CD1c-positive myeloid dendritic cell (primary cell): ENCODE measurements at regions not wholly inside any gene's neighbourhood (a gene's known extent, or its start where the extent isn't known, plus 50 kb on each side); places are given as distances from the start of the nearest gene placed in this dataset.
"Not testable (repeated sequence)": the region's sequence is repeated elsewhere in the genome, so short reads cannot be mapped to it uniquely, and the experiment has no call there.

ENCODE experiments used
- DNase-seq: peaks from one replicate; pipeline ENCODE4 v3.0.0-alpha.2; 2016; ENCODE audit errors: extremely low spot score

DNA sequence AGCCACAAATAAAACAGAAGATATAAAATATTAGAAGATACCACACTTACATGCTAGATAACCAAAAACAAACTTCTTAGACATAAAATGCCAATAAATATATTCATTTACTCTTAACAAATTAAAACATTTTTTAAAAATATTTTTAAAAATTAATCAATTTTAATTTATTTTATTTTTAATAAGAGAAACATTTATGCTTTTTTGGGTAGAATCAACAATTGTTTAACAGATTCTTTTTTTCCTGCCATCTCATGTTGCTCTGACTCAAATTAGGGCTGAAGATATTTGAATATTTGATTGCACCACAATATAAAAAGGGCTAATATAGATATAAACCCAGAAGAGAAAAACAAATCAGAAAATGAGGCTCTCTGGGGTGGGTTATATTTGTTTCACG lies 172.6 kb downstream of the GOLGA6L6 start:
- no peak for DNase-seq

DNA sequence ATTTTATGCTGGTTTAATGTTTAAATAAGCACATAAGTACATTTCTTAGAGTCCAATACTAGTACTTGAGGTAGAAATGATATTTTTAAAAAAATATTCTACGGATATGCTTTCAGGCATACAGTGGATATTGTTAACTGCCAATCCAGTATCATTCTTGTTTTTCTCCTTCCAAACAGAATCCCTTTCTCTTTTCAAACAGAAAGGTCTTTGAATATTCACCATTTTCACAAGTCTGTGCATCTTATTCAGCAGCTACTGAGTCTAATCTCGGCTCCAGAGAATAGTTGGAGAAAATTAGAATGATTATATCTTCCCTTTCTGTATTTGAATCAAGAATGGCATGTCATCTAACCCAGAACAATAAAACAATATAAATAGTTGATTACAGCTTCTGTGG lies 174.5 kb downstream of the GOLGA6L6 start:
- DNase-seq = no peak

DNA sequence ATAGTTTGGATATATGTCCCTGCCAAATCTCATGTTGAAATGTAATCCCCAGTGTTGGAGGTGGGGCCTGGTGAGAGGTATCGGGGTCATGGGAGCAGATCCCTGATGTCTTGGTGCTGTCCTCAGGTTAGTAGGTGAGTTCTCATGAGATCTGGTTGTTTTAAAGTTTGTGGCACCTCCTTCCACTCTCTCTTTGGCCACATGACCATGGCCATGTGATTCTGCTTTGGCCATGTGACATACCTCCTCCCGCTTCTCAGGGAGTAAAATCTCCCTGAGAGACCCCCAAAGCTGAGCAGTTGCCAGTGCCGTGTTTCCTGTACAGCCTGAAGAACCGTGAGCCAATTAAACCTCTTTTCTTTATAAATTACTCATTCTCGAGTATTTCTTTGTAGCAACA lies 178.0 kb downstream of the GOLGA6L6 start:
- DNase-seq = not testable (repeated sequence)

DNA sequence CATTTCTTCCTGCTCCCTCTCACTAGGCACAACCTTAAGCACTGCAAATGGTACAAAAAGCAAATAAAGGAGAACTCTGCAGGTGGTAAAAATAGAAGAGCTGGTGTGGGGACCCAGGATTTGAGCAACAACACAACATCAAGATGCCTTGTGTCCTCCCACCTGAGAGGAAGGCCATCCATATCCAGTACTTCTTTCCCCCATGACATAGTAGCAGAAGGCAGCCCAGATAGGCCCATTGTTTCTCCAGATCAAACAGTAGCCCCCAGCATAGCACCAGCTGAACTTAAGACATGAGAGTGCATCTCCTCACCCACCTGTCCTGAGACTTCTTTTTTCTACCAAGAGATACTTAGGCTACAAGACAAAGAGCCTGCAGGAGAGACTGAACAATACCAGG lies 180.5 kb downstream of the GOLGA6L6 start:
- no peak for DNase-seq

DNA sequence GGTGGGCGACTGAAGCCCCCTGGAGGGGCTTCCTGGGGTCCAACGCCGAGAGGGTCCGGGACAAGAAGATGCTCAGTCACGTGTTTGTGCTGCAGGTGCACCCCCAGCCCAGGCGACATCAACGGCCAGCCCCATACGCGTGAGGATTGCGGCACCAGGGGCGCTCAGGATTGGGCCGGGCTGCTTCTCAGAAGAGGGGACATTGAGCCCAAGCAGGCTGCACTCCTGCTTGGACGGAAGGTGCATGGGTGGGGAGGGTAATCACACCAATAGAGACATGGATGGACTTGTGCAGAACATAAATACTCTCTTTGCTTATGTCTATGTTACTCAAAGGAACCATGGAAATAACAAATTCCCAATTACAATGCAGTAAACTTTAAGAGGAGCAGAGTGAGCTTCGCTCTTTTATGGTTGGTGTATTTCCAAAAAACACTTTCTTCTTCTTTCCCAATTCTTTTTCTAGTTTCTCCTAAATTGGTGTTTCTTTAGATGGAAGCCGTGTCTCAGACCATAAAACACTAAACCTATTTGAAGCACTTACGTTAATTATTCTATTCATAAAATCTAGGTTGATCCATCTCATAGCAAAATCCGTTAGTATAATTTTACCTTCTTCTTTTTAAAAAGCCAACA lies 182.7 kb downstream of the GOLGA6L6 start:
- no peak for DNase-seq

DNA sequence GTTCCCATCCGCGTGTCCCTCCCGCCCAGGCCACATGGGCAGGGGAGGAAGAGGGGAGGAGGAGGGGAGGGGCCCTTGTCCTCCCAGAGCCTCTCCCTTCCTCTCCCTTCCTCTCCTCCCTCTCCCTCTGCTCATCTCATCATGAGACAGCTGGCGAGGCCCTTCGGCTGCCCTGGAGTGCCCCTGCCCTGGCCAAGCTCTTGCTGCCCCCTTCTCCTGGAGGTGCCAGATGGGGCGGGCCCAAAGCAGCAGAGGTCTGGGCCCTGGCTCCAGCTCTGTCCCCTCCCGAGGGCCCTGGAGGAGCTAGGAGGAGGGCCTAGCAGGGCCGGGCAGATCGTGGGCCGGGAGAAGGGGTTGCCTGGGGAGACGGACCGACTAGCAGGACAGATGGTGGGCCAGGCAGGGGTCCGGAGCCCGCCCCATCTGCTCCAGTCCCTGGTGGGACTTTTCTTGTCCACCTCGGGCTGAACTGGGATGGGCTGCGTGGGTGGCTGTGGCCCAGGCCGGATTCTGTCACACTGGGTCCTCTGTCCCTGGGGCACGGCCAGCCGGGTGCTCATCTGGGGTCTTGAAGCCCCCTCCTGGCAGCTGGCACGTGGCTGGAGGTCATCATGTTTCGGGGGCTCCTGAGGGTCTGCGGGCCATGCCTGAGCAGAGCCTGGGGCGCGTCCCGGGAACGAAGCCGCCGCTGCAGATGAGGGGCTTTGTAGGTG lies 183.4 kb downstream of the GOLGA6L6 start:
- DNase-seq = no peak

DNA sequence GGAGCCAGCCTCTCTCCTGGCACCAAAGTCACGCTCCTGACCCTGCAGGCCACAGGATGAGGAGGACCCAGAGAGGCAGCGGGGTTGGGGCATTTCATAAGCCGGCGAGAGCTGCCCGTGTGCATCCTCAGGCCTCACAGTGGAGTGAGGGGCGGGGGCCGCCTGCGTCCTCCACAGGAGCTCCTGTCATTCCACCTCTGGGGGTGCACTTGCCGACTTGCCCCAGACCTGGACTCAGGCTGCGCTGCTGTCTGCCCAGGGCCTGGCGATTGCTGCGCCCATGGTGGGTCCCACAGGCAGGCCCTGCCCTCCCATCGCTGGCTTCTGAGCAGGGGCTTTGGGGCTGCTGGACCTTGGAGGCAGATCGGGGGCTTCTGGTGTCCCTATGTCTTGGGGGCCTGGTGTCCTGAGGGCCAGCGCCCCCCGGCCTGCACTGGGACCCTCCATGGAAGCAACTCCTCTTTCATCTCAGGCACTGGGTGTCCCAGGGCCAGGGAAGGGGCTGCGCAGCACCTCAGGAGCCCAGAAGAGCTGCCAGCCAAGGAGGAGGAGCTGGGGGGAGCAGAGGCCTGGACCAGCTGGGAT lies 184.0 kb downstream of the GOLGA6L6 start:
- DNase-seq = no peak

DNA sequence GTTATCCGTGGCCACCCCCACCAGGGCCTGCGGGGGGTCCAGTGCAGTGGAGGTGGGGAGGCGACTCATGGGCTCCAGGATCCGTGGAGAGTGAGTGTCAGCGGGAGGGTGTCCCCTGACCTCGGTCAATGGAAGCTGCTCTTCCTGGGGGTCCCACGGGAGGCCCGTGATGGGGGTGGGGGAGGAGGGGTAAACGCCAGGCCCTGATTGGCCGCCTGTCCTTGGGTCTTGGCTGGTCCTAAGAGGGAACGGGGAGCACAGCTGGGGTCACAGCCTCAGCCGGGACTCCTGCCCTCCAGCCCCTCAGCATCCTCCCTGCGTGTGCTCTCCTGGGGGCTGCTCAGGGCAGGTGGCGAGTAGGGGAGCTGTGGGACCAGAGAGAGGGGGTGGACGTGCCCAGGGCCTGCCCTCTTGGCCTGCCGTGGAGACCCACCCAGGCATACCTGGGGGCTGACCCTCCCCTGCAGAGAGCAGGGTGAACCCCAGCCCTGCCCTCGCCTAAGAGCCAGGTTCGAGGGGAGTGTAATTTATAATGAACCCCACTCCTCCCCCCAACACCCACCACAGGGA lies 184.6 kb downstream of the GOLGA6L6 start:
- no peak for DNase-seq

DNA sequence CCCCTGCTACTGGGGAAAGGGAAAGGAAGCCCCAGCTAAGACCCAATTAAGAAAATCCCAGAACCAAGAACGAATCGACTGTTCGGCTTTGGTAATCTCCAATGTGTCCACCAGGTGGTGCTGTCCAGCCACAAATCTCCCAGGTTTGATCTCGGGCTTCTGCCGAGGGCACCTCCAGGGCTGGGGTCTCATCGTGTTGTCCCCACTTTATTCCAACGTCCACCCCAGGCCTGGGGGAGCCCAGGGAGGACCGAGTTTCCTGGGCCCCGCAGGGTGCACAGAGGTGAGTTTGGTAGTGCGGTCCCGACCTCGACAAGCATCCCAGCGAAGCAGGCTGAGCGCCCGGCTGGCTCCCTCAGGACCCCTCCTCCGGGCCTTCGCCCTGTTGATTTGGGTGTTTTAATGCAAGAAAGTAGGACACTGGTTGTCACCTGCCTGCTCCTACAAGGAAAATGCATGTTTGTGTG lies 185.1 kb downstream of the GOLGA6L6 start:
- peak; percentile 92 for DNase-seq

DNA sequence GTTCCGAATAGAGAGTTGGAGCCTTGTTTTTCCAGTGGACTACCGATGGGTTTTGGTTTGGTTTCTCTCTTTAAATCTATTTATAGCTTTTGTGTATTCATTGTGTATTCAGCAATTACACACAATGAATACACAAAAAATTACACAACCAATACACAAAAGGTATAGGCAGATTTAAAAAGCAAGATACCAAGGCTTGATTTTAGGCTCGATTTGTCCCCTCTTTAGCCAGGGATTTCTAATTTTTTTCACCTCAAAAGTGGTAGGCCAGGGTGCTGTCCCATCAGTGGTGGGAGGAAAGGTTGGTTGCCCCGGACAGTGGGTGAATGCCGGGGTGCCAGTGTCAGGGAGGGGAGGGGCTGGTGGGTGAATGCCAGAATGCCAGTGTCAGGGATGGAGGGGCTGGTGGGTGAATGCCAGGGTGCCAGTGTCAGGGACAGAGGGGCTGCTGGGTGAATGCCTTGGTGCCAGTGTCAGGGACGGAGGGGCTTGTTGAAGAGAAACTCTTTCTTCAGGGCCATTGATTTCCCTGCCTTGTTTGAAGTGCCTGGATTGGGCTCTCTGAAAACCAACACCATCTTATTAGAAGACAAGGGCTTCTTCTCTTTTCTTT lies 186.2 kb downstream of the GOLGA6L6 start:
- no peak for DNase-seq

DNA sequence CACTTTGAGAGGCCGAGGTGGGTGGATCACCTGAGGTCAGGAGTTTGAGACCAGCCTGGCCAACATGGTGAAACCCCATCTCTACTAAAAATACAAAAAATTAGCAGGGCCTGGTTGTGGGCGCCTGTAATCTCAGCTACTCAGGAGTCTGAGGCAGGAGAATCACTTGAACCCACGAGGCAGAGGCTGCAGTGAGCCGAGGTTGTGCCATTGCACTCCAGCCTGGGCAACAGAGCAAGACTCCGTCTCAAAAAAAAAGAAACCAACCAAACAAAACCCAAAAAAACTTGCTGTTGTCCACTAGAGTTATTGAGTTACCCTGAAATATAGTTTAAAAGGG lies 186.7 kb downstream of the GOLGA6L6 start:
- not testable (repeated sequence) for DNase-seq

DNA sequence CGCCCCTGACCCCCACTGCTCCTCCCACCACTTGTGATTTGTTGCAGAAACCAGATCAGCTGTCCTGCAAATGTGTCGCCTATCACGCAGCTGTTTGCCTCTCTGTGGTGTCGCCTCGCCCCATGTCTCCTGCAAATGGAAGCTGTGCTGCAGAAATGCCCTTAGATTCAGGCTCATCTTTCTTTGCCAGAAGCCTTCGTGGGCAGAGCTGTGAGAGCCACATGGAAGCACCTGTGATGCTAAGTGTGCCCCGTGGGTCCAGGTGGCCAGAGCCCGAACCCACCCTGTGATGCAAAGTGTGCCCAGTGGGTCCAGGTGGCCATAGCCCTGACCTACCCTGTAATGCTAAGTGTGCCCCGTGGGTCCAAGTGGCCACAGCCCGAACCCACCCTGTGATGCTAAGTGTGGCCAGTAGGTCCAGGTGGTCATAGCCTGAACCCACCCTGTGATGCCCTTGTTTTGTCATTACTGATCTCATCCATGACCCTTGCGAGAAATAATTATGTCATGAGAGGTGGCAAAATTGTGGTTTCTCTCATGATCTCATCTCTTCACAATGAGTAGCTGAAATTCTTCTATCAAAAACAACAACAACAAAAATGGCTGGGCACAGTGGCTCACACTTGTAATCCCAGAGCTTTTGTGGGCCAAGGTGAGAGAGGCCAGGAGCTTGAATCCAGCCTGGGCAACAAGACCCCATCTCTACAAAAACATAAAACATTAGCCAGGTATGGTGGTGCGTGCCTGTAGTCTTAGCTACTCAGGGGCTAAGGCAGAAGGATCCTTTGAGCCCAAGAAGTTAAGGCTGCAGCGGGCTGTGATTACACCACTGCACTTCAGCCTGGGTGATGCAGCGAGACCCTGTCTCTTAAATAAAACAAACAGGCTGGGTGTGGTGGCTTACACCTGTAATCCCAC lies 187.4 kb downstream of the GOLGA6L6 start:
- no peak for DNase-seq

DNA sequence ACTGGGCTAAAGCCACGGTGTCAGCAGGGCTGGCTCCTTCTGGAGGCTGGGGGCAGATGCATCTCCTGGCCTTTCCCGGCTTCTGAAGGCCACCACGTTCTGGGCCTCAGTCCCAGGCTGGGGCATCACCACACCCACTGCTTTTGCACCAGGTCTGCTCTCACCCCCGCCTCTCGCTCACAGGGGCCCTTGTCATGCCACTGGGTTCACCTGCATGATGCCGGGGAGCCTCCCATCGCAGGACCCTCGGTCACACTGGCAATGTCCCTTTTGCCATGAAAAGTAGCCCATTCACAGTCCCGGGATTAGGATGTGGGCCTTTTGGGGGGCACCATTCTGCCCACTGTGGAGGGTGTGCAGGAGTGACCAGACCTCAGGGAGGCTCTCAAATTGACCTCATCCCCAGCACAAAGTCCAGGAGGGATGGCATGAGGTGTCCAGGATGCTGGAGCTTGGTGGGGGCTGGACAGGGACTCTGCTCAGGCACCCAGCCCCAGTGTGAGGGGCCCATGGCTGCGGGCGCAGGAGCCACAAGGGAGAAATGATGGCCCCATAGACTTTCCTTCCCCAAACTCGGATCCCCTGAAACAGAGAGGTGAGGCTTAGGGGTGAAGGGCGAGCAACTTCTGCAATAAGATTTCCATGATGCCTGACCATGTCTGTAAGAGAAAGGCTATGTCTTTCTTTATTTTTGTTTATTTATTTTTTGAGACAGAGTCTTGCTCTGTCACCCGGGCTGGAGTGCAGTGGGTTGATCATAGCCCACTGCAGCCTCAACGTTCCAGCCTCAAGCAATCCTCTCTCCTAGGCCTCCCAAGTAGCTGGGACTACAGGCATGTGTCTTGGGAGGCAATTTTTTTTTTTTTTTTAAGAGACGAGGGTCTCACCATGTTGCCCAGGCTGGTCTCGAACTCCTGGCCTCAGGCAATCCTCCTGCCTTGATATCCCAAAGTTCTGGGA lies 189.1 kb downstream of the GOLGA6L6 start:
- DNase-seq = no peak

DNA sequence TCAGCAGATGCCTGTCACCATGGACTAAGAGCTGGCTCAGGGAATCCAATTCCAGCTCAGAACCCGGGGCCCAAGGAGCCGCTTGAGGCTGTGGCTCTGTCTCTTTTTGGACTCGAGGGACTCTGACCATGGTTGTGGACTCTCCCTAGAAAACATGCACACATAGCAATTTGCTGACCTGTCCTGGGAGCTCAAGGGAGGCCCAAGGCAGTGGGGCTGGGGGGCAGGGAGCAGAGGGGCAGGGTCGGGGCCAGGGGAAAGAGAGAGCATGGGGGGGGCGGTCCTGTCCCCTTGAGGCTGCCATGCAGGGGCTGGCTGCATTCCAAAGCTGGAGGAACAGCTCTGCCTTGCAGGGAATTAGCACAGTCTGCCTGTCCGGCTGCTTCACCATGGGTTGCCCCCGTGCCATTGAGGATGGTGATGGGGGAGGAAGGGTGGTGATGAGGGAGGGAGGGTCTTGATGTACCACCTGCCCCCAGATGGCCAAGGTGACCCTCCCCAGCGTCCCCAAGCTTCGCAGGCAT lies 190.1 kb downstream of the GOLGA6L6 start:
- no peak for DNase-seq

DNA sequence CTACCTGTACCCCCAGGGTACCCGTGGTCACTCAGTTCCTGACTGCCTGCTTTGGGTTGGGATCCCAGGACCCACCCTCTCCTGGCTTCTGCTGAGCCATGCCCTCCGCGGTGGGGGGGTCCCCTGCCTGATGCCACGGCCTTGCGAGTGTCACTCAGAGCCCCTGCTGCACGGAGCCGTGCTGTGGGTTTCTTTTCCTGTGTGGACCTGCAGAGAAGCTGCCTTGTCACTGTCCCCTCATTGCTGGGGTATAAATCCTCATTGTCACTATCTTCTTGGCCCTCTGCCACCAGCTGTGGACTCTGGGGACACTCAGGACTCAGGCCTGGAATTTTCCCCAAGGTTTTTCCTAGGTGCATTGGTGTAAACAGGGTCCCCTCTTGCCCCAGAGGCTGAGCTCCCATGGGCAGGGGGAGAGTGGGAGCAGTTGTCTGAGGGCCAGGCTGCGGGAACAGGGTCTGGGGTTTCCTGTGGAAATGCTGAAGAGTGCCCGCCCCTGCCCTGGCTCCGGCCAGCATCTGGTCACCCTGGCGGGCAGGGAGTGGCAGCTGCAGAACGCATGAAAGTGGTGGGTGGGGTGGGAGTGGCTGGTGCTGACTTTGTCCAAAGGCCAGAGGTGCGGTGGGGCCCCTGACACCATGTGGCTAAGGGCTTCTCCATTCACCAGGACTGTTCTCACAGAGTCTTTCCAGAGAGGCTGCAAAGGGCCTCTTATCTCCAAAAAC lies 191.7 kb downstream of the GOLGA6L6 start:
- DNase-seq = no peak

DNA sequence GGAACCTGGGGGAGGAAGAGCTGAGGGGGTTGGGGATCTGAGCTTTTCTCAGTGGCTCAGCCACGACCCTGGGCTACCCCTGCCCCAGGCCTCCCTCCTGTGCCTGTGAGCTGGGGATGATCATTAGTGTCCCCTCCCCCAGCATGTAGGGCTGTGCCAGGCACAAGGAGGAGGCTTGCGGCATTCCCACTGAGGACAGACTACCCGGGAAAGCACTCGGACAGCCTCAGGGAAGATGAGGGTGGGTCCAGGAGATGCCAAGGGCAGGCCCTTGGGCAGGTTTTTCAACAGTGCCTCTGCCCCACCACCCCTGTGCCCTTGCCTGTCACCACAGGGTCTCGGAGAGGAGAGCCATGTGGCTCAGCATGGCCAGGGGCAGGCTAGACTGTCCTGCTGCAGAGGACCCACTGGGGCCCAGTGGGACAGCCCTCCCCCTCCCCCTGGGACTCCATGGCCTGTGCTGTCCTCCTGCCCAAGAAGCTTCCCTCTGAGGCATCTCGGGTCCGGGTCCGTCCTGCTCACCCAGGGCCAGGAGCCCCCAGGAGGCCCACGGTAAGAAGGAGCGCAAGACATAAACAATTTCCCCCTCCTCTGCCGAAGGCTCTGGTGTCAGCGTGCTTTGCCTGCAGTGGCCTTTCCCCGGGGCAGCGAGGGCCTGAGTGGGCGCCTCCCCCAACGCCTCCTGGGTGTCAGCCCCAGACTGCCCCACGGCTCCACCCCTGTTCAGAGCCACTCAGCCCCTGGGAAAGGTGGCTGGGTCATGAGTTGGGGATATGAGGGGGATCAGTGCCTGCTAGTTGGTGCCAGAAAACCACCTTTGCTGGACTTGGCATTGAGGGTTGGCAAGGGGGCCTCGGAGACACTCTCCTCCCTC lies 192.5 kb downstream of the GOLGA6L6 start:
- DNase-seq = no peak

DNA sequence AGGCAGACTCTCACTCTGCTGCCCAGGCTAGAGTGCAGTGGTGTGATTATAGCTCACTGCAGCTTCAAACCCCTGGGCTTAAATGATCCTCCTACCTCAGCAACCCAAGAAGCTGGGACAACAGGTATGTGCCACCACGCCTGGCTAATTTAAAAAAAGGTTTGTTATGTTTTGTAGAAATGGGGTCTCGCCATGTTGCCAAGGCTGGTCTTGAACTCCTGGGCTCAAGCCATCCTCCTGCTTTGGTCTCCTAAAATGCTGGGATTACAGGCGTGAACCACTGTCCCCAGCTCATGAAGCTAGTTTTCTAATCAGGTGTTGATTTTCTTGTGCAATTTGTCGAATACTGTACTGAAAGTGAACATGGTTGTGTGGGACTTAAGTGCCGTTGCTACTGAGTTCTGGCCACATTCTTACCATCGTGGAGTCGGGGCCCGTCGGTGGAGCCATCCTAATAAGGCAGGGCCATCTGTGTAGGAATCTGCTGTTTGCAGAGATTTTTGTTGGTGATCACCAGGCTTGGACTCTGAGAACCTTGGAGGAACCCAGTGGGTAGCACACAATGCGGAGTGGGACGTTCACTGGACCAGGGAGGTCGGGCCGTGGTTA lies 193.2 kb downstream of the GOLGA6L6 start:
- DNase-seq = no peak
